ENCODE measurements at regions not wholly inside any gene's neighbourhood (a gene's known extent, or its start where the extent isn't known, plus 50 kb on each side); places are given as distances from the start of the nearest gene placed in this dataset.

DNA sequence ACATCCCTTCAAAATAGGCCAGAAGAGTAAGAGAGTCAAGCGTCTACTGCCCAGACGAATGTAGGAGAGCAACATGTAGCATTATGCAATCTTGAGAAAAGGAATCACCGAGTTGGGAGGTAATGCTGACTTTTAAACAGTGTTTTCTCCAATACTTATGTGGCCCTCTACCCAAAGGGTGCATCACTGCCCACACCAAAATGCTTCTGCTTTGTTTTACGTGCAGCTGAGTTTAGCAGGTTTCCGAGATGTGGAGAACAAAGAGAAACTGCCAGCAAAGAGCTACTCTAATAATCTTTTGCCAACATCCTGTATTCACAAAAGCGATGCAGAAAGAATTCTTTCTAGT, 63.4 kb upstream of the ZEB2 start:
- TF ChIP-seq CTCF (IDR thresholded peaks at IDR 0.05) (no peak), POLR2A (IDR thresholded peaks at IDR 0.05) (no peak), POLR2AphosphoS5 (IDR thresholded peaks at IDR 0.05) (no peak)
